ENCODE measurements at regions not wholly inside any gene's neighbourhood (a gene's known extent, or its start where the extent isn't known, plus 50 kb on each side); places are given as distances from the start of the nearest gene placed in this dataset.

DNA sequence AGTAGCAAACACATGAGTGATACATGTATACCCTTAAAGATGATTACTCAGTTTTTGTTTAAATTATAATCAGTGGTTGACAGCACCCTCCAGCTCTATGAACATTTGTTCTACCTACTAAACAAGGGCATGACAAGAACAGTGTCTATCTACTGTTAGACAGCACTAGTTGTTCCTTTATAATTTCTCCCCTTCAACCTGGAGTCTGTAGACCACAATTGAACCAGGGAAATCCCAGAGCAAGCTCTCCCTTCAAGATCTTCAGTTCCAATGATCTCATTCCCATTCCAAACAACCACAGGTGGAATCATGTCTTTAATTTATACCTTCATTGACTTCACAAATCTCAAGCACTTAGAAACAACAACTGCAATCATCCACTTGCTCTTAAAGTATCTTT lies 216.1 kb downstream of the HHIPL2 start:
- H3K4me3 ChIP-seq (ENCODE audit: insufficient read depth, low read depth, low read length) = no peak overlapping the region
- no peak for FAIRE-seq
- peak overlapping the region; percentile 77 for H3K27ac ChIP-seq (ENCODE audit: low read depth, low read length)
- peak overlapping the region; percentile 17 for H3K4me2 ChIP-seq (ENCODE audit: low read length)
- Mint-ChIP-seq H3K4me3 (ENCODE audit: unreplicated experiment) (no peak overlapping the region), H3K27me3 (ENCODE audit: low read depth, unreplicated experiment) (peaks cover 5% of the 10 kb centered on the region), H3K9me3 (ENCODE audit: unreplicated experiment) (no peaks in the 10 kb centered on the region), H3K27ac (ENCODE audit: unreplicated experiment) (no peak overlapping the region), H3K36me3 (ENCODE audit: low read depth, unreplicated experiment) (no peaks in the 10 kb centered on the region), H3K4me1 (ENCODE audit: low read depth, unreplicated experiment) (peaks cover 14% of the 10 kb centered on the region)
- no peak for TF ChIP-seq EZH2 (IDR thresholded peaks at IDR 0.05; ENCODE audit: insufficient read depth, low read length)
- TF ChIP-seq, protein P1, sequence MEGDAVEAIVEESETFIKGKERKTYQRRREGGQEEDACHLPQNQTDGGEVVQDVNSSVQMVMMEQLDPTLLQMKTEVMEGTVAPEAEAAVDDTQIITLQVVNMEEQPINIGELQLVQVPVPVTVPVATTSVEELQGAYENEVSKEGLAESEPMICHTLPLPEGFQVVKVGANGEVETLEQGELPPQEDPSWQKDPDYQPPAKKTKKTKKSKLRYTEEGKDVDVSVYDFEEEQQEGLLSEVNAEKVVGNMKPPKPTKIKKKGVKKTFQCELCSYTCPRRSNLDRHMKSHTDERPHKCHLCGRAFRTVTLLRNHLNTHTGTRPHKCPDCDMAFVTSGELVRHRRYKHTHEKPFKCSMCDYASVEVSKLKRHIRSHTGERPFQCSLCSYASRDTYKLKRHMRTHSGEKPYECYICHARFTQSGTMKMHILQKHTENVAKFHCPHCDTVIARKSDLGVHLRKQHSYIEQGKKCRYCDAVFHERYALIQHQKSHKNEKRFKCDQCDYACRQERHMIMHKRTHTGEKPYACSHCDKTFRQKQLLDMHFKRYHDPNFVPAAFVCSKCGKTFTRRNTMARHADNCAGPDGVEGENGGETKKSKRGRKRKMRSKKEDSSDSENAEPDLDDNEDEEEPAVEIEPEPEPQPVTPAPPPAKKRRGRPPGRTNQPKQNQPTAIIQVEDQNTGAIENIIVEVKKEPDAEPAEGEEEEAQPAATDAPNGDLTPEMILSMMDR (IDR thresholded peaks at IDR 0.05; ENCODE audit: insufficient read depth, low read depth, low read length) = no peak
- no peaks in the 10 kb centered on the region for H4K20me1 ChIP-seq (ENCODE audit: insufficient read depth, low read length)
- H3K4me1 ChIP-seq (ENCODE audit: insufficient read depth, low read length) = peaks cover 22% of the 10 kb centered on the region
- peak overlapping the region; percentile 38 for H3K9ac ChIP-seq (ENCODE audit: low read length)
- DNase-seq (ENCODE audit: low read depth) = peak; percentile 69
- no peaks in the 10 kb centered on the region for H3K27me3 ChIP-seq (ENCODE audit: insufficient read depth, low read length)
- H3K9me3 ChIP-seq (ENCODE audit: insufficient read depth, low read depth, low read length) = no peaks in the 10 kb centered on the region
- H2AFZ ChIP-seq (ENCODE audit: low read depth, low read length) = no peak overlapping the region
- no peaks in the 10 kb centered on the region for H3K36me3 ChIP-seq (ENCODE audit: insufficient read depth, low read length)
- H3K79me2 ChIP-seq (ENCODE audit: insufficient read depth, low read length) = no peaks in the 10 kb centered on the region

DNA sequence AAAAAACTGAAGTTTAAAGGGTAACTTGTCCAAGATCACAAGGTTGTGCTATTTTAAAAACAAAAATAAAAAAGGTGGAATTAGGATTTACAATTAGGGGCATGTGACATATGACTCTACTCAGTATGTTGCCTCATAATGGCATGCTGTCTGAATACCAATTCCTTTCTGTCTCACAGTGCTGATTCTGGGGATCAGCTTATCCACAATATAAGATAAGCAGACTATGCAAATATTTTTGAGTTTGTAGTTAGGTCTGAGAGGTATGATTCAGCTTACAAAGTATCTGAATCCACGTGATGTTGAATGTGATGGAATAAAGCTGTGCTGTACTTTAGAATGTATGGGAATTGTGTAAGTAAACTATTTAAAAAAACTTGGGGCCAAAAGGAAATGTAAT lies 216.6 kb downstream of the HHIPL2 start:
- Histone ChIP-seq H4K20me1 (ENCODE audit: insufficient read depth, low read length) (no peaks in the 10 kb centered on the region), H3K4me2 (ENCODE audit: low read length) (peak overlapping the region; percentile 17), H3K27ac (ENCODE audit: low read depth, low read length) (peak overlapping the region; percentile 77), H3K36me3 (ENCODE audit: insufficient read depth, low read length) (no peaks in the 10 kb centered on the region), H3K27me3 (ENCODE audit: insufficient read depth, low read length) (no peaks in the 10 kb centered on the region), H3K79me2 (ENCODE audit: insufficient read depth, low read length) (no peaks in the 10 kb centered on the region), H3K4me1 (ENCODE audit: insufficient read depth, low read length) (peaks cover 22% of the 10 kb centered on the region), H3K4me3 (ENCODE audit: insufficient read depth, low read depth, low read length) (no peak overlapping the region), H3K9me3 (ENCODE audit: insufficient read depth, low read depth, low read length) (no peaks in the 10 kb centered on the region), H3K9ac (ENCODE audit: low read length) (peak overlapping the region; percentile 61), H2AFZ (ENCODE audit: low read depth, low read length) (no peak overlapping the region)
- FAIRE-seq (peak; percentile 62), DNase-seq (ENCODE audit: low read depth) (peak; percentile 90)
- Mint-ChIP-seq H3K9me3 (ENCODE audit: unreplicated experiment) (no peaks in the 10 kb centered on the region), H3K27ac (ENCODE audit: unreplicated experiment) (no peak overlapping the region), H3K36me3 (ENCODE audit: low read depth, unreplicated experiment) (no peaks in the 10 kb centered on the region), H3K27me3 (ENCODE audit: low read depth, unreplicated experiment) (peaks cover 5% of the 10 kb centered on the region), H3K4me1 (ENCODE audit: low read depth, unreplicated experiment) (peaks cover 12% of the 10 kb centered on the region), H3K4me3 (ENCODE audit: unreplicated experiment) (no peak overlapping the region)
- TF ChIP-seq EZH2 (IDR thresholded peaks at IDR 0.05; ENCODE audit: insufficient read depth, low read length) = no peak
- TF ChIP-seq, protein P1 (IDR thresholded peaks at IDR 0.05; ENCODE audit: insufficient read depth, low read depth, low read length) = no peak

DNA sequence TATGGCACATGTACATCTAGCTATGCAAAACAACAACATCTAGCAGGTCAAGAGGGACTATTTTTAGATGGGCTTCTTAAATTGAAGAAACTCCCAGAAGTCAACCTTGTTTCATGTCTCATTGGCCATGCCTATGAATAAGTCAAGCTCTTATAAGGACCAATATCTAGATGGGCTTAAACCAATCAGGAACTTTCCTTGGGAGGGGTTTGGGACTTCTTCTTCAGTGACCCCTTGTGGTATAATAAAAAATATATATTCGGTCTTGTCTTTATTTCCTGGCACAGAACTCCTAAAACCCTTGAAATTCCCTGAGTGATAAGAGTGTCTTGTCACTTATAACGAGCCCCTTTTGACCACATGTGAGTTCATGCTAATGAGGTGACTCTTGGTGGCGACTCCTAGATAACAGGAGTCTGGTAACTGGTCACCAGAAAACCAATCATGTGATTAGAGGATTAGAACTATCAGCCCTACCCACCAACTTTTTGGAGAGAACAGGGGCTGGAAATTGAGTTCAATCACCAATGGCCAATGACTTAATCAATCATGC lies 218.3 kb downstream of the HHIPL2 start:
- peaks cover 6% of the 10 kb centered on the region for H3K4me1 Mint-ChIP-seq (ENCODE audit: low read depth, unreplicated experiment)
- H3K27me3 Mint-ChIP-seq (ENCODE audit: low read depth, unreplicated experiment) = peaks cover 5% of the 10 kb centered on the region
- H3K9me3 Mint-ChIP-seq (ENCODE audit: unreplicated experiment) = no peaks in the 10 kb centered on the region
- H3K27ac Mint-ChIP-seq (ENCODE audit: unreplicated experiment) = no peak overlapping the region
- no peaks in the 10 kb centered on the region for H3K9me3 ChIP-seq (ENCODE audit: insufficient read depth, low read depth, low read length)
- H4K20me1 ChIP-seq (ENCODE audit: insufficient read depth, low read length) = no peaks in the 10 kb centered on the region
- no peak overlapping the region for H3K4me3 Mint-ChIP-seq (ENCODE audit: unreplicated experiment)
- no peak overlapping the region for H3K9ac ChIP-seq (ENCODE audit: low read length)
- no peak overlapping the region for H2AFZ ChIP-seq (ENCODE audit: low read depth, low read length)
- H3K4me1 ChIP-seq (ENCODE audit: insufficient read depth, low read length) = peaks cover 18% of the 10 kb centered on the region
- no peak overlapping the region for H3K27ac ChIP-seq (ENCODE audit: low read depth, low read length)
- no peak overlapping the region for H3K4me2 ChIP-seq (ENCODE audit: low read length)
- no peak overlapping the region for H3K4me3 ChIP-seq (ENCODE audit: insufficient read depth, low read depth, low read length)
- no peak for TF ChIP-seq EZH2 (IDR thresholded peaks at IDR 0.05; ENCODE audit: insufficient read depth, low read length)
- TF ChIP-seq, protein P1 (IDR thresholded peaks at IDR 0.05; ENCODE audit: insufficient read depth, low read depth, low read length) = no peak
- H3K36me3 ChIP-seq (ENCODE audit: insufficient read depth, low read length) = no peaks in the 10 kb centered on the region
- DNase-seq (ENCODE audit: low read depth) = no peak
- no peaks in the 10 kb centered on the region for H3K79me2 ChIP-seq (ENCODE audit: insufficient read depth, low read length)
- no peaks in the 10 kb centered on the region for H3K36me3 Mint-ChIP-seq (ENCODE audit: low read depth, unreplicated experiment)
- H3K27me3 ChIP-seq (ENCODE audit: insufficient read depth, low read length) = no peaks in the 10 kb centered on the region
- no peak for FAIRE-seq
